T-helper 2 cell treated with Interferon-gamma antibody and Interleukin-4, amounts not matched to agents 5 μg/mL and 100 μg/mL, for 36 hours (primary cell): ENCODE measurements at regions not wholly inside any gene's neighbourhood (a gene's known extent, or its start where the extent isn't known, plus 50 kb on each side); places are given as distances from the start of the nearest gene placed in this dataset.

Source experiments
- DNase-seq: peaks from one replicate; pipeline ENCODE4 v3.0.0; 2021; ENCODE audit warnings: low spot score
- H3K27ac Mint-ChIP-seq: one replicate; pipeline ENCODE4 v1.8.0; 2021; ENCODE audit warnings: mild to moderate bottlenecking, mixed read lengths
- H3K27me3 Mint-ChIP-seq: one replicate; pipeline ENCODE4 v1.8.0; 2021; ENCODE audit warnings: low read depth, mixed read lengths
- H3K36me3 Mint-ChIP-seq: one replicate; pipeline ENCODE4 v1.8.0; 2021; ENCODE audit warnings: low read depth, mixed read lengths
- H3K4me1 Mint-ChIP-seq: one replicate; pipeline ENCODE4 v1.8.0; 2021; ENCODE audit warnings: low read depth, mixed read lengths
- H3K4me3 Mint-ChIP-seq: one replicate; pipeline ENCODE4 v1.8.0; 2022; ENCODE audit warnings: mild to moderate bottlenecking, moderate library complexity, mixed read lengths
- H3K9me3 Mint-ChIP-seq: one replicate; pipeline ENCODE4 v1.8.0; 2021; ENCODE audit warnings: mixed read lengths

GRCh38 chr16:79825002-79825401, 224.5 kb upstream of the MAF start:
- no peak overlapping the region for H3K27ac Mint-ChIP-seq
- H3K4me1 Mint-ChIP-seq = no peaks in the 10 kb centered on the region

GRCh38 chr16:79823639-79824038, 223.1 kb upstream of the MAF start:
- Mint-ChIP-seq H3K4me3 (no peak overlapping the region), H3K36me3 (no peaks in the 10 kb centered on the region), H3K4me1 (no peaks in the 10 kb centered on the region), H3K27me3 (peaks cover 10% of the 10 kb centered on the region), H3K27ac (no peak overlapping the region), H3K9me3 (no peaks in the 10 kb centered on the region)
- no peak for DNase-seq

More at GRCh38 chr16:79825002-79825401, 224.5 kb upstream of the MAF start:
- Mint-ChIP-seq H3K9me3 (no peaks in the 10 kb centered on the region), H3K27me3 (peaks cover 14% of the 10 kb centered on the region), H3K36me3 (no peaks in the 10 kb centered on the region), H3K4me3 (no peak overlapping the region)
- no peak for DNase-seq

- H3K9me3 Mint-ChIP-seq = no peaks in the 10 kb centered on the region
- no peak overlapping the region for H3K27ac Mint-ChIP-seq
- peaks cover 8% of the 10 kb centered on the region for H3K27me3 Mint-ChIP-seq
- H3K4me3 Mint-ChIP-seq = no peak overlapping the region
- no peak for DNase-seq
- H3K4me1 Mint-ChIP-seq = no peaks in the 10 kb centered on the region
- no peaks in the 10 kb centered on the region for H3K36me3 Mint-ChIP-seq
Observed at GRCh38 chr16:79821911-79822310, 221.4 kb upstream of the MAF start.

GRCh38 chr16:79816081-79816497, 215.6 kb upstream of the MAF start:
- DNase-seq = no peak
- no peaks in the 10 kb centered on the region for H3K9me3 Mint-ChIP-seq
- peaks cover 10% of the 10 kb centered on the region for H3K27me3 Mint-ChIP-seq
- no peaks in the 10 kb centered on the region for H3K4me1 Mint-ChIP-seq
- no peaks in the 10 kb centered on the region for H3K36me3 Mint-ChIP-seq
- H3K27ac Mint-ChIP-seq = no peak overlapping the region
- H3K4me3 Mint-ChIP-seq = no peak overlapping the region

- Mint-ChIP-seq H3K9me3 (no peaks in the 10 kb centered on the region), H3K27me3 (peaks cover 10% of the 10 kb centered on the region), H3K36me3 (no peaks in the 10 kb centered on the region), H3K4me1 (no peaks in the 10 kb centered on the region), H3K4me3 (no peak overlapping the region), H3K27ac (no peak overlapping the region)
- no peak for DNase-seq
Observed at GRCh38 chr16:79815049-79815448, 214.5 kb upstream of the MAF start.

GRCh38 chr16:79814124-79814523, 213.6 kb upstream of the MAF start:
- H3K9me3 Mint-ChIP-seq = peaks cover 1% of the 10 kb centered on the region
- H3K36me3 Mint-ChIP-seq = no peaks in the 10 kb centered on the region
- no peak overlapping the region for H3K4me3 Mint-ChIP-seq
- H3K27me3 Mint-ChIP-seq = peaks cover 12% of the 10 kb centered on the region
- DNase-seq = no peak
- H3K4me1 Mint-ChIP-seq = no peaks in the 10 kb centered on the region
- H3K27ac Mint-ChIP-seq = no peak overlapping the region

- no peaks in the 10 kb centered on the region for H3K4me1 Mint-ChIP-seq
- no peak for DNase-seq
- no peak overlapping the region for H3K27ac Mint-ChIP-seq
- no peak overlapping the region for H3K4me3 Mint-ChIP-seq
- H3K36me3 Mint-ChIP-seq = no peaks in the 10 kb centered on the region
- peaks cover 14% of the 10 kb centered on the region for H3K27me3 Mint-ChIP-seq
- peaks cover 11% of the 10 kb centered on the region for H3K9me3 Mint-ChIP-seq
Observed at GRCh38 chr16:79811541-79811940, 211.0 kb upstream of the MAF start.

GRCh38 chr16:79810449-79811189, 210.1 kb upstream of the MAF start:
- H3K36me3 Mint-ChIP-seq = no peaks in the 10 kb centered on the region

GRCh38 chr16:79809376-79809775, 208.8 kb upstream of the MAF start:
- H3K27me3 Mint-ChIP-seq = peaks cover 23% of the 10 kb centered on the region

More at GRCh38 chr16:79810449-79811189, 210.1 kb upstream of the MAF start:
- Mint-ChIP-seq H3K27ac (no peak overlapping the region), H3K27me3 (peaks cover 19% of the 10 kb centered on the region), H3K4me1 (no peaks in the 10 kb centered on the region), H3K9me3 (peaks cover 11% of the 10 kb centered on the region), H3K4me3 (no peak overlapping the region)
- DNase-seq = no peak

GRCh38 chr16:79808731-79809130, 208.2 kb upstream of the MAF start:
- peaks cover 18% of the 10 kb centered on the region for H3K27me3 Mint-ChIP-seq
- no peak overlapping the region for H3K27ac Mint-ChIP-seq
- DNase-seq = no peak
- no peaks in the 10 kb centered on the region for H3K4me1 Mint-ChIP-seq
- no peak overlapping the region for H3K4me3 Mint-ChIP-seq
- H3K9me3 Mint-ChIP-seq = peaks cover 11% of the 10 kb centered on the region
- no peaks in the 10 kb centered on the region for H3K36me3 Mint-ChIP-seq

More at GRCh38 chr16:79809376-79809775, 208.8 kb upstream of the MAF start:
- Mint-ChIP-seq H3K4me3 (no peak overlapping the region), H3K9me3 (peaks cover 11% of the 10 kb centered on the region), H3K36me3 (no peaks in the 10 kb centered on the region), H3K27ac (no peak overlapping the region), H3K4me1 (no peaks in the 10 kb centered on the region)
- DNase-seq = no peak

- Mint-ChIP-seq H3K4me1 (no peaks in the 10 kb centered on the region), H3K27ac (no peak overlapping the region), H3K4me3 (no peak overlapping the region), H3K36me3 (no peaks in the 10 kb centered on the region), H3K27me3 (peaks cover 13% of the 10 kb centered on the region), H3K9me3 (peaks cover 11% of the 10 kb centered on the region)
- DNase-seq = no peak
Observed at GRCh38 chr16:79806757-79807156, 206.2 kb upstream of the MAF start.

GRCh38 chr16:79805621-79806020, 205.1 kb upstream of the MAF start:
- Mint-ChIP-seq H3K4me1 (no peaks in the 10 kb centered on the region), H3K4me3 (no peak overlapping the region), H3K27ac (no peak overlapping the region), H3K9me3 (peaks cover 11% of the 10 kb centered on the region), H3K36me3 (no peaks in the 10 kb centered on the region), H3K27me3 (peaks cover 13% of the 10 kb centered on the region)
- DNase-seq = no peak

GRCh38 chr16:79801646-79802045, 201.1 kb upstream of the MAF start:
- no peaks in the 10 kb centered on the region for H3K9me3 Mint-ChIP-seq
- DNase-seq = no peak
- H3K4me3 Mint-ChIP-seq = no peak overlapping the region
- H3K27ac Mint-ChIP-seq = no peak overlapping the region
- H3K27me3 Mint-ChIP-seq = peaks cover 14% of the 10 kb centered on the region
- H3K4me1 Mint-ChIP-seq = no peaks in the 10 kb centered on the region
- no peaks in the 10 kb centered on the region for H3K36me3 Mint-ChIP-seq

GRCh38 chr16:79800016-79800608, 199.6 kb upstream of the MAF start:
- Mint-ChIP-seq H3K36me3 (no peaks in the 10 kb centered on the region), H3K4me1 (no peaks in the 10 kb centered on the region), H3K27me3 (peaks cover 8% of the 10 kb centered on the region), H3K4me3 (no peak overlapping the region), H3K27ac (no peak overlapping the region), H3K9me3 (no peaks in the 10 kb centered on the region)
- DNase-seq = no peak
